H1 (cell line): ENCODE measurements at regions not wholly inside any gene's neighbourhood (a gene's known extent, or its start where the extent isn't known, plus 50 kb on each side); places are given as distances from the start of the nearest gene placed in this dataset.

Source experiments
- CBX8 ChIP-seq: fragments of 300-800, 300-1000 bp; sonication (generic); IDR thresholded peaks from 2 replicates; pipeline ENCODE4 v1.7.1; 2016; ENCODE audit warnings: low read depth, low read length, borderline replicate concordance
- CTBP2 ChIP-seq: IDR thresholded peaks from 2 replicates; pipeline ENCODE4 v1.7.0; 2011; ENCODE audit warnings: borderline replicate concordance, mild to moderate bottlenecking, moderate library complexity, mixed read lengths, low read length; ENCODE audit not compliant: insufficient read depth, insufficient read length
- EP300 ChIP-seq, 2 experiments: IDR thresholded peaks; 1 replicate in 1 of 2; 2 replicates in 1 of 2; pipeline ENCODE4 v1.6.1; 2011 to 2012; ENCODE audit warnings: low read depth in 2 of 2, low read length in 2 of 2, mild to moderate bottlenecking in 2 of 2, borderline replicate concordance in 1 of 2, inconsistent platforms in 1 of 2, moderate library complexity in 1 of 2
- SP1 ChIP-seq: IDR thresholded peaks from 2 replicates; pipeline ENCODE4 v1.6.1; 2011; ENCODE audit warnings: low read depth, low read length

- TF ChIP-seq EP300 (IDR thresholded peaks at IDR 0.05; ENCODE audit: borderline replicate concordance in 1 of 2, low read depth in 2 of 2, low read length in 2 of 2) (no peak), CTBP2 (no peak), CBX8 (no peak), SP1 (no peak)
Observed at GRCh38 chr2:88841224-88841929, 149.9 kb downstream of the RPIA start (continued).
